Caco-2 (cell line): ENCODE measurements at regions not wholly inside any gene's neighbourhood (a gene's known extent, or its start where the extent isn't known, plus 50 kb on each side); places are given as distances from the start of the nearest gene placed in this dataset.

ENCODE experiments used
- BruUV-seq: library from RNA; stranded (reverse); fragments of 400-500 nt; replicated peaks from 2 replicates; lab custom pipeline; 2021; lab: Mats Ljungman, UMichigan
- CTCF ChIA-PET: fragments of 300-600 bp; sonication (Branson Sonifier 250); formaldehyde crosslinking; loops from one replicate; lab custom pipeline; 2022; ENCODE audit warnings: antibody characterized with exemption; lab: Charles Lee
- POLR2A ChIA-PET: fragments of 300-600 bp; sonication (Branson Sonifier 250); formaldehyde crosslinking; loops from one replicate; lab custom pipeline; 2022; ENCODE audit warnings: antibody characterized with exemption; lab: Charles Lee
- DNase-seq, 2 experiments: peaks; one replicate each; pipeline versions ENCODE4 v3.0.0 to v3.0.0-alpha.2; 2020 to 2022
- H3K27me3 ChIP-seq: replicated peaks from 2 replicates; pipeline ENCODE4 v1.6.0; 2011; ENCODE audit warnings: low read length; ENCODE audit not compliant: control insufficient read depth, insufficient read depth
- H3K36me3 ChIP-seq: 2 replicates; pipeline ENCODE4 v1.5.1; 2011; ENCODE audit warnings: low read length; ENCODE audit not compliant: control insufficient read depth, insufficient read depth
- H3K4me1 ChIP-seq: fragments of 250-450 bp; sonication (Bioruptor Pico); 2 replicates; pipeline ENCODE4 v1.5.1; 2020; ENCODE audit warnings: mild to moderate bottlenecking
- H3K4me3 ChIP-seq: 2 replicates; pipeline ENCODE4 v1.5.1; 2011; ENCODE audit warnings: low read depth, mild to moderate bottlenecking, control low read depth, low read length
- H3K9me3 ChIP-seq: fragments of 250-450 bp; sonication (Bioruptor Pico); 2 replicates; pipeline ENCODE4 v1.5.1; 2020; ENCODE audit warnings: mild to moderate bottlenecking, moderate library complexity
- H3K27ac Mint-ChIP-seq: one replicate; pipeline ENCODE4 v1.8.0; 2022; ENCODE audit warnings: mixed read lengths; ENCODE audit not compliant: unreplicated experiment
- H3K27me3 Mint-ChIP-seq: one replicate; pipeline ENCODE4 v1.8.0; 2022; ENCODE audit warnings: mixed read lengths; ENCODE audit not compliant: insufficient read depth, unreplicated experiment
- H3K36me3 Mint-ChIP-seq: one replicate; pipeline ENCODE4 v1.8.0; 2022; ENCODE audit warnings: mild to moderate bottlenecking, mixed read lengths; ENCODE audit not compliant: insufficient read depth, unreplicated experiment
- H3K4me1 Mint-ChIP-seq: one replicate; pipeline ENCODE4 v1.8.0; 2022; ENCODE audit warnings: low read depth, mixed read lengths; ENCODE audit not compliant: unreplicated experiment
- H3K4me3 Mint-ChIP-seq: one replicate; pipeline ENCODE4 v1.8.0; 2022; ENCODE audit warnings: mild to moderate bottlenecking, moderate library complexity, mixed read lengths; ENCODE audit not compliant: unreplicated experiment
- H3K9me3 Mint-ChIP-seq: one replicate; pipeline ENCODE4 v1.8.0; 2022; ENCODE audit warnings: mixed read lengths; ENCODE audit not compliant: unreplicated experiment
- intact Hi-C: fragments of 100-400 bp; cut with micrococcal nuclease; formaldehyde crosslinking; loops from one replicate; pipeline ENCODE4 v1.10.0; 2022; ENCODE audit not compliant: unreplicated experiment
- TF ChIP-seq, protein P1 (sequence below), 2 experiments: fragments of 200-600 bp in 1 of 2; IDR thresholded peaks; 1 replicate in 1 of 2; 2 replicates in 1 of 2; pipeline versions ENCODE4 v1.5.1 to v1.8.0; 2011 to 2022; ENCODE audit warnings: antibody characterized with exemption in 1 of 2, control low read depth in 1 of 2, inconsistent platforms in 1 of 2, low read depth in 1 of 2, low read length in 1 of 2, mild to moderate bottlenecking in 1 of 2, moderate library complexity in 1 of 2; ENCODE audit not compliant: insufficient read depth in 1 of 2, severe bottlenecking in 1 of 2, unreplicated experiment in 1 of 2

- Mint-ChIP-seq H3K27ac (peak overlapping the region; percentile 19), H3K36me3 (peaks cover 38% of the 10 kb centered on the region), H3K4me1 (peaks cover 14% of the 10 kb centered on the region), H3K9me3 (no peaks in the 10 kb centered on the region), H3K27me3 (no peaks in the 10 kb centered on the region), H3K4me3 (no peak overlapping the region)
- CTCF ChIA-PET: no interaction called here
- Histone ChIP-seq H3K9me3 (peaks cover 11% of the 10 kb centered on the region; the same call in 1 of the 2 replicates), H3K4me3 (no peak overlapping the region), H3K36me3 (no peaks in the 10 kb centered on the region; the same call in 1 of the 2 replicates), H3K4me1 (peaks cover 38% of the 10 kb centered on the region), H3K27me3 (no peaks in the 10 kb centered on the region)
- POLR2A ChIA-PET: no interaction called here
- intact Hi-C loops: no loop called here
- BruUV-seq: no TSS peak
- TF ChIP-seq, protein P1, sequence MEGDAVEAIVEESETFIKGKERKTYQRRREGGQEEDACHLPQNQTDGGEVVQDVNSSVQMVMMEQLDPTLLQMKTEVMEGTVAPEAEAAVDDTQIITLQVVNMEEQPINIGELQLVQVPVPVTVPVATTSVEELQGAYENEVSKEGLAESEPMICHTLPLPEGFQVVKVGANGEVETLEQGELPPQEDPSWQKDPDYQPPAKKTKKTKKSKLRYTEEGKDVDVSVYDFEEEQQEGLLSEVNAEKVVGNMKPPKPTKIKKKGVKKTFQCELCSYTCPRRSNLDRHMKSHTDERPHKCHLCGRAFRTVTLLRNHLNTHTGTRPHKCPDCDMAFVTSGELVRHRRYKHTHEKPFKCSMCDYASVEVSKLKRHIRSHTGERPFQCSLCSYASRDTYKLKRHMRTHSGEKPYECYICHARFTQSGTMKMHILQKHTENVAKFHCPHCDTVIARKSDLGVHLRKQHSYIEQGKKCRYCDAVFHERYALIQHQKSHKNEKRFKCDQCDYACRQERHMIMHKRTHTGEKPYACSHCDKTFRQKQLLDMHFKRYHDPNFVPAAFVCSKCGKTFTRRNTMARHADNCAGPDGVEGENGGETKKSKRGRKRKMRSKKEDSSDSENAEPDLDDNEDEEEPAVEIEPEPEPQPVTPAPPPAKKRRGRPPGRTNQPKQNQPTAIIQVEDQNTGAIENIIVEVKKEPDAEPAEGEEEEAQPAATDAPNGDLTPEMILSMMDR (IDR thresholded peaks at IDR 0.05; ENCODE audit: insufficient read depth in 1 of 2, low read depth in 1 of 2, low read length in 1 of 2, severe bottlenecking in 1 of 2, unreplicated experiment in 1 of 2): no peak
- DNase-seq: no peak
These were observed 91.9 kb upstream of the STK17B start for GRCh38 chr2:196263181-196263747.

GRCh38 chr2:196266351-196266750 lies 95.0 kb upstream of the STK17B start:
- peaks cover 34% of the 10 kb centered on the region for H3K4me1 ChIP-seq
- no TSS peak for BruUV-seq
- POLR2A ChIA-PET: no interaction called here
- peaks cover 5% of the 10 kb centered on the region; the same call in 1 of the 2 replicates for H3K9me3 ChIP-seq
- no peaks in the 10 kb centered on the region; the same call in 1 of the 2 replicates for H3K36me3 ChIP-seq
- no peak overlapping the region for H3K4me3 Mint-ChIP-seq
- H3K27me3 Mint-ChIP-seq: no peaks in the 10 kb centered on the region
- intact Hi-C loops: no loop called here
- H3K9me3 Mint-ChIP-seq: peaks cover 7% of the 10 kb centered on the region
- no peaks in the 10 kb centered on the region for H3K27me3 ChIP-seq
- H3K4me1 Mint-ChIP-seq: peaks cover 19% of the 10 kb centered on the region
- no peak for DNase-seq
- peaks cover 38% of the 10 kb centered on the region for H3K36me3 Mint-ChIP-seq
- no peak overlapping the region for H3K27ac Mint-ChIP-seq
- no peak overlapping the region for H3K4me3 ChIP-seq
- CTCF ChIA-PET: no interaction called here
- TF ChIP-seq, protein P1 (IDR thresholded peaks at IDR 0.05; ENCODE audit: insufficient read depth in 1 of 2, low read depth in 1 of 2, low read length in 1 of 2, severe bottlenecking in 1 of 2, unreplicated experiment in 1 of 2): no peak

- Mint-ChIP-seq H3K27ac (no peak overlapping the region), H3K4me3 (no peak overlapping the region), H3K4me1 (peaks cover 19% of the 10 kb centered on the region), H3K36me3 (peaks cover 38% of the 10 kb centered on the region), H3K9me3 (peaks cover 7% of the 10 kb centered on the region), H3K27me3 (no peaks in the 10 kb centered on the region)
- POLR2A ChIA-PET: no interaction called here
- BruUV-seq: no TSS peak
- CTCF ChIA-PET: no interaction called here
- TF ChIP-seq, protein P1 (IDR thresholded peaks at IDR 0.05; ENCODE audit: insufficient read depth in 1 of 2, low read depth in 1 of 2, low read length in 1 of 2, severe bottlenecking in 1 of 2, unreplicated experiment in 1 of 2): no peak
- intact Hi-C loops: loop anchor here (1.0 kb wide), 1 partner anchor 8 kb away; no protein-coding TSS in a partner anchor
- Histone ChIP-seq H3K36me3 (no peaks in the 10 kb centered on the region; the same call in 1 of the 2 replicates), H3K4me1 (peaks cover 37% of the 10 kb centered on the region), H3K4me3 (no peak overlapping the region), H3K9me3 (no peaks in the 10 kb centered on the region), H3K27me3 (no peaks in the 10 kb centered on the region)
- DNase-seq: no peak
These were observed 95.5 kb upstream of the STK17B start for GRCh38 chr2:196266855-196267254.
